HepG2 (cell line): ENCODE measurements at regions not wholly inside any gene's neighbourhood (a gene's known extent, or its start where the extent isn't known, plus 50 kb on each side); places are given as distances from the start of the nearest gene placed in this dataset.

Source experiments
- ATAC-seq: fragments of 200-7000 bp; cut with Tn5 transposase; 3 replicates; pipeline ENCODE4 v1.9.1; 2020; ENCODE audit warnings: mild to moderate bottlenecking, moderate library complexity
- BruUV-seq: library from RNA; stranded (reverse); fragments of 400-500 nt; replicated peaks from 2 replicates; lab custom pipeline; 2021; lab: Mats Ljungman, UMichigan
- CTCF ChIA-PET: fragments of 300-600 bp; formaldehyde crosslinking; extraction: SDS; loops from one replicate; lab custom pipeline; 2021; ENCODE audit warnings: low total read pairs, inconsistent platforms, low intra/inter-chr PET ratio; lab: Yijun Ruan, JAX
- POLR2A ChIA-PET: fragments of 350-600 bp; sonication (Branson Sonifier 250); formaldehyde crosslinking; loops from one replicate; lab custom pipeline; 2020; ENCODE audit warnings: antibody characterized with exemption, inconsistent platforms; lab: Yijun Ruan, JAX
- DNase-seq: peaks from one replicate; pipeline ENCODE4 v3.0.0-alpha.2; 2015; ENCODE audit warnings: low spot score
- FAIRE-seq: peaks from 3 replicates; lab custom pipeline; 2011; peaks lifted over from hg19 to GRCh38; lab: Jason Lieb, UNC
- H2AFZ ChIP-seq: one replicate; pipeline ENCODE4 v1.6.1; 2011; ENCODE audit warnings: low read length, inconsistent platforms
- H3K27ac ChIP-seq: fragments of 300-600 bp; 3 replicates; pipeline ENCODE4 v1.8.0; 2011; ENCODE audit warnings: mixed run types, mild to moderate bottlenecking, mixed read lengths, low read length, inconsistent platforms; ENCODE audit not compliant: insufficient read depth; ENCODE audit errors: extremely low read length
- H3K27me3 ChIP-seq, 2 experiments: fragments of 200-600 bp in 1 of 2; 2 replicates in 1 of 2; 3 replicates in 1 of 2; pipeline versions ENCODE4 v1.6.0 to v1.8.0; 2011; ENCODE audit warnings: low read length in 2 of 2, mild to moderate bottlenecking in 2 of 2, moderate library complexity in 2 of 2, inconsistent platforms in 1 of 2; ENCODE audit not compliant: insufficient read depth in 2 of 2, control insufficient read depth in 1 of 2
- H3K36me3 ChIP-seq, 2 experiments: fragments of 200-600 bp in 1 of 2; replicated peaks in 1 of 2; 2 replicates in 1 of 2; 3 replicates in 1 of 2; pipeline versions ENCODE4 v1.5.1 to v1.8.0; 2011; ENCODE audit warnings: low read length in 2 of 2, inconsistent platforms in 1 of 2; ENCODE audit not compliant: insufficient read depth in 2 of 2, control insufficient read depth in 1 of 2
- H3K4me1 ChIP-seq: 2 replicates; pipeline ENCODE4 v1.5.1; 2012; ENCODE audit warnings: low read length, inconsistent platforms; ENCODE audit not compliant: insufficient read depth
- H3K4me2 ChIP-seq: 2 replicates; pipeline ENCODE4 v1.6.0; 2011; ENCODE audit warnings: low read depth, low read length, inconsistent platforms
- H3K4me3 ChIP-seq, 3 experiments: fragments of 200-600 bp in 1 of 3; sonication (generic), shearing (Covaris generic) in 1 of 3; replicated peaks in 1 of 3; 2 replicates each; pipeline ENCODE4 v1.5.1; 2011 to 2016; ENCODE audit warnings: low read length in 3 of 3, inconsistent platforms in 2 of 3, low read depth in 2 of 3, mild to moderate bottlenecking in 2 of 3, control low read depth in 1 of 3, mixed read lengths in 1 of 3; ENCODE audit not compliant: insufficient read depth in 1 of 3
- H3K79me2 ChIP-seq: one replicate; pipeline ENCODE4 v1.6.1; 2011; ENCODE audit warnings: low read length, inconsistent platforms; ENCODE audit not compliant: insufficient read depth
- H3K9ac ChIP-seq: 2 replicates; pipeline ENCODE4 v1.6.0; 2011; ENCODE audit warnings: mild to moderate bottlenecking, low read depth, low read length, inconsistent platforms; ENCODE audit not compliant: insufficient read depth
- H3K9me3 ChIP-seq: 2 replicates; pipeline ENCODE4 v1.5.1; 2012; ENCODE audit warnings: mild to moderate bottlenecking, low read length
- H4K20me1 ChIP-seq: 2 replicates; pipeline ENCODE4 v1.6.0; 2011; ENCODE audit warnings: inconsistent platforms, mild to moderate bottlenecking, low read length, moderate library complexity; ENCODE audit not compliant: insufficient read depth
- AKAP8 ChIP-seq: sonication (generic); formaldehyde crosslinking; IDR thresholded peaks from 2 replicates; pipeline ENCODE4 v1.5.1; 2020; ENCODE audit warnings: mild to moderate bottlenecking, missing genetic modification reagents
- FOXO1 ChIP-seq: sonication (generic); formaldehyde crosslinking; IDR thresholded peaks from 2 replicates; pipeline ENCODE4 v1.4.0; 2020; ENCODE audit warnings: missing genetic modification reagents
- HMGXB4 ChIP-seq, 2 experiments: sonication (generic) in 1 of 2; formaldehyde crosslinking in 1 of 2; IDR thresholded peaks; 2 replicates each; pipeline versions ENCODE4 v1.4.0 to v1.6.1; 2018 to 2020; ENCODE audit warnings: missing genetic modification reagents in 2 of 2, borderline replicate concordance in 1 of 2, low read depth in 1 of 2, mild to moderate bottlenecking in 1 of 2, missing biosample characterization in 1 of 2
- JUN ChIP-seq: sonication (generic); formaldehyde crosslinking; IDR thresholded peaks from 2 replicates; pipeline ENCODE4 v1.4.0; 2020; ENCODE audit warnings: mild to moderate bottlenecking, missing genetic modification reagents
- KAT2B ChIP-seq: fragments of 150-350 bp; IDR thresholded peaks from 2 replicates; pipeline ENCODE4 v1.6.1; 2014; ENCODE audit warnings: low read depth, low read length, borderline replicate concordance
- NFIC ChIP-seq: IDR thresholded peaks from 2 replicates; pipeline ENCODE4 v1.6.1; 2012; ENCODE audit warnings: mild to moderate bottlenecking, low read length, inconsistent platforms
- PCBP2 ChIP-seq: fragments of 200-400 bp; formaldehyde crosslinking; optimal IDR thresholded peaks from 2 replicates; pipeline ENCODE3; 2018; ENCODE audit warnings: low read length, low read depth; ENCODE audit not compliant: poor library complexity, severe bottlenecking
- TBL1XR1 ChIP-seq: fragments of 150-350 bp; IDR thresholded peaks from 2 replicates; pipeline ENCODE4 v1.6.1; 2014; ENCODE audit warnings: borderline replicate concordance, low read length; ENCODE audit not compliant: partially characterized antibody
- THAP8 ChIP-seq: sonication (generic); formaldehyde crosslinking; IDR thresholded peaks from 2 replicates; pipeline ENCODE4 v1.5.1; 2020; ENCODE audit warnings: missing genetic modification reagents, mild to moderate bottlenecking, borderline replicate concordance
- ZMYM3 ChIP-seq: sonication (generic); formaldehyde crosslinking; IDR thresholded peaks from 2 replicates; pipeline ENCODE4 v1.5.1; 2020; ENCODE audit warnings: mild to moderate bottlenecking, missing genetic modification reagents
- ZNF124 ChIP-seq: sonication (generic); formaldehyde crosslinking; IDR thresholded peaks from 2 replicates; pipeline ENCODE4 v1.4.0; 2020; ENCODE audit warnings: missing genetic modification reagents
- ZNF230 ChIP-seq: sonication (generic); formaldehyde crosslinking; IDR thresholded peaks from 2 replicates; pipeline ENCODE4 v1.4.0; 2020; ENCODE audit warnings: mild to moderate bottlenecking, missing genetic modification reagents
- ZNF331 ChIP-seq: sonication (generic); formaldehyde crosslinking; IDR thresholded peaks from 2 replicates; pipeline ENCODE4 v1.4.0; 2020; ENCODE audit warnings: missing genetic modification reagents
- ZNF788 ChIP-seq: sonication (generic); formaldehyde crosslinking; IDR thresholded peaks from 2 replicates; pipeline ENCODE4 v1.5.0; 2020; ENCODE audit warnings: mild to moderate bottlenecking, missing genetic modification reagents, borderline replicate concordance
- ZNF792 ChIP-seq: IDR thresholded peaks from 2 replicates; pipeline ENCODE4 v1.6.1; 2016
- WGBS: methylation state at CpG from one replicate; pipeline ENCODE4 v1.1.6; 2017; ENCODE audit warnings: low lambda C conversion rate; 5-methylcytosine and 5-hydroxymethylcytosine counted together
- in situ Hi-C: cut with HindIII; loops from 2 replicates; pipeline ENCODE4 v1.10.0; 2017; ENCODE audit warnings: low pct_unique_long_range_greater_than_20kb; ENCODE audit not compliant: extremely low pct_ligation_motif_present
- intact Hi-C: fragments of 100-400 bp; cut with micrococcal nuclease; formaldehyde crosslinking; loops from one replicate; pipeline ENCODE4 v1.10.0; 2022; ENCODE audit not compliant: unreplicated experiment

- FAIRE-seq: no peak
- POLR2A ChIA-PET: no interaction called here
- Histone ChIP-seq H3K27me3 (no peaks in the 10 kb centered on the region), H3K4me1 (no peaks in the 10 kb centered on the region), H3K9ac (no peak overlapping the region), H3K36me3 (no peaks in the 10 kb centered on the region), H3K9me3 (no peaks in the 10 kb centered on the region), H4K20me1 (no peaks in the 10 kb centered on the region), H3K27ac (no peak overlapping the region), H3K4me2 (no peak overlapping the region), H3K79me2 (no peaks in the 10 kb centered on the region), H2AFZ (no peak overlapping the region), H3K4me3 (no peak overlapping the region)
- DNase-seq: no peak
- no TSS peak for BruUV-seq
- in situ Hi-C loops: no loop called here
- TF ChIP-seq AKAP8 (CRISPR knock-in tag) (no peak), JUN (CRISPR knock-in tag) (no peak), ZMYM3 (no peak), ZNF124 (CRISPR knock-in tag) (no peak), ZNF331 (CRISPR knock-in tag) (no peak), KAT2B (no peak), ZNF792 (CRISPR knock-in tag) (no peak), NFIC (no peak)
- no peak for ATAC-seq
- CTCF ChIA-PET: no interaction called here
- intact Hi-C loops: no loop called here
Measured at GRCh38 chr11:95499516-95500135, 268.6 kb upstream of the SESN3 start.

- Histone ChIP-seq H3K27ac (no peak overlapping the region), H3K9me3 (no peaks in the 10 kb centered on the region), H3K9ac (no peak overlapping the region), H3K4me2 (no peak overlapping the region), H4K20me1 (no peaks in the 10 kb centered on the region), H3K27me3 (no peaks in the 10 kb centered on the region), H2AFZ (no peak overlapping the region), H3K4me3 (no peak overlapping the region), H3K79me2 (no peaks in the 10 kb centered on the region), H3K4me1 (no peaks in the 10 kb centered on the region), H3K36me3 (no peaks in the 10 kb centered on the region)
- POLR2A ChIA-PET: no interaction called here
- no TSS peak for BruUV-seq
- CTCF ChIA-PET: no interaction called here
- WGBS: 0% methylated on average over 2 of the region's 2 CpGs
- intact Hi-C loops: no loop called here
- in situ Hi-C loops: no loop called here
- DNase-seq (no peak), FAIRE-seq (no peak), ATAC-seq (no peak)
- TF ChIP-seq HMGXB4 (CRISPR knock-in tag; IDR thresholded peaks at IDR 0.05; ENCODE audit: borderline replicate concordance in 1 of 2, low read depth in 1 of 2) (no peak), FOXO1 (CRISPR knock-in tag) (no peak), ZNF788 (CRISPR knock-in tag) (no peak), PCBP2 (no peak), TBL1XR1 (no peak), ZNF230 (CRISPR knock-in tag) (no peak), THAP8 (CRISPR knock-in tag) (no peak)
Measured at GRCh38 chr11:95498722-95499425, 267.9 kb upstream of the SESN3 start.
